GM23338 (cell line): ENCODE measurements at regions not wholly inside any gene's neighbourhood (a gene's known extent, or its start where the extent isn't known, plus 50 kb on each side); places are given as distances from the start of the nearest gene placed in this dataset.
A peak's percentile ranks its signal among the peaks of the same experiment; 100 is the strongest.

Source experiments
- ATAC-seq: fragments of 200-7000 bp; cut with Tn5 transposase; 3 replicates; pipeline ENCODE4 v1.9.1; 2020
- DNase-seq: peaks from one replicate; pipeline ENCODE4 v3.0.0-alpha.2; 2015; ENCODE audit warnings: low spot score
- H2AFZ ChIP-seq: fragments of 200-600 bp; sonication (generic); 2 replicates; pipeline ENCODE4 v1.8.0; 2016; ENCODE audit warnings: antibody characterized with exemption, mild to moderate bottlenecking, moderate library complexity
- H3F3A ChIP-seq: fragments of 200-600 bp; sonication (generic); replicated peaks from 2 replicates; pipeline ENCODE4 v1.8.0; 2017; ENCODE audit warnings: antibody characterized with exemption, mixed run types, low read depth
- H3K27ac ChIP-seq: fragments of 200-600 bp; sonication (generic); 2 replicates; pipeline ENCODE4 v1.6.1; 2016; ENCODE audit warnings: low read depth
- H3K27me3 ChIP-seq: fragments of 200-600 bp; sonication (generic); 2 replicates; pipeline ENCODE4 v1.8.0; 2016; ENCODE audit warnings: mild to moderate bottlenecking, mixed run types, moderate library complexity; ENCODE audit not compliant: insufficient read depth
- H3K36me3 ChIP-seq: fragments of 200-600 bp; sonication (generic); 2 replicates; pipeline ENCODE4 v1.8.0; 2016; ENCODE audit warnings: mild to moderate bottlenecking; ENCODE audit not compliant: insufficient read depth
- H3K4me1 ChIP-seq: fragments of 200-600 bp; sonication (generic); 2 replicates; pipeline ENCODE4 v1.8.0; 2016; ENCODE audit warnings: mild to moderate bottlenecking, moderate library complexity; ENCODE audit not compliant: insufficient read depth
- H3K4me2 ChIP-seq: fragments of 200-600 bp; sonication (generic); 2 replicates; pipeline ENCODE4 v1.7.1; 2017; ENCODE audit warnings: mixed run types
- H3K4me3 ChIP-seq: fragments of 200-600 bp; sonication (generic); 2 replicates; pipeline ENCODE4 v1.6.1; 2016; ENCODE audit warnings: mixed run types
- H3K79me2 ChIP-seq: fragments of 200-600 bp; sonication (generic); replicated peaks from 2 replicates; pipeline ENCODE4 v1.8.0; 2017; ENCODE audit warnings: mild to moderate bottlenecking; ENCODE audit not compliant: insufficient read depth
- H3K9me2 ChIP-seq: fragments of 200-600 bp; sonication (generic); 2 replicates; pipeline ENCODE4 v1.8.0; 2017; ENCODE audit not compliant: insufficient read depth
- H4K20me1 ChIP-seq: fragments of 200-600 bp; sonication (generic); replicated peaks from 2 replicates; pipeline ENCODE4 v1.8.0; 2017; ENCODE audit warnings: mild to moderate bottlenecking; ENCODE audit not compliant: insufficient read depth
- H3K27ac Mint-ChIP-seq: 2 replicates; pipeline ENCODE4 v1.8.0; 2020; ENCODE audit warnings: inconsistent platforms, mild to moderate bottlenecking, moderate library complexity, mixed read lengths
- H3K27me3 Mint-ChIP-seq: 3 replicates; pipeline ENCODE4 v1.8.0; 2022; ENCODE audit warnings: low read depth, mild to moderate bottlenecking, moderate library complexity, mixed read lengths, inconsistent platforms; ENCODE audit not compliant: insufficient read depth, poor library complexity
- H3K36me3 Mint-ChIP-seq: 3 replicates; pipeline ENCODE4 v1.8.0; 2021; ENCODE audit warnings: low read depth, mild to moderate bottlenecking, inconsistent platforms, moderate library complexity, mixed read lengths
- H3K4me1 Mint-ChIP-seq: 3 replicates; pipeline ENCODE4 v1.8.0; 2020; ENCODE audit warnings: mild to moderate bottlenecking, inconsistent platforms, mixed read lengths
- H3K4me3 Mint-ChIP-seq: 3 replicates; pipeline ENCODE4 v1.8.0; 2021; ENCODE audit warnings: moderate library complexity, mild to moderate bottlenecking, inconsistent platforms, mixed read lengths
- H3K9me3 Mint-ChIP-seq: 3 replicates; pipeline ENCODE4 v1.8.0; 2020; ENCODE audit warnings: moderate library complexity, mild to moderate bottlenecking, inconsistent platforms, mixed read lengths
- CTCF ChIP-seq, 2 experiments: fragments of 200-600 bp in 1 of 2; sonication (generic) in 1 of 2; conservative IDR thresholded peaks; 2 replicates each; pipeline versions ENCODE4 v1.5.1 to v1.6.1; 2016 to 2017; ENCODE audit warnings: antibody characterized with exemption in 2 of 2, low read depth in 2 of 2, mild to moderate bottlenecking in 2 of 2, moderate library complexity in 1 of 2
- ETS1 ChIP-seq: IDR thresholded peaks from 2 replicates; pipeline ENCODE4 v1.6.1; 2016; ENCODE audit warnings: antibody characterized with exemption
- EZH2phosphoT487 ChIP-seq: fragments of 200-600 bp; sonication (generic); IDR thresholded peaks from one replicate; pipeline ENCODE4 v1.8.1; 2018; ENCODE audit warnings: antibody characterized with exemption; ENCODE audit not compliant: unreplicated experiment
- REST ChIP-seq: IDR thresholded peaks from one replicate; pipeline ENCODE4 v1.6.1; 2018; ENCODE audit warnings: antibody characterized with exemption; ENCODE audit not compliant: unreplicated experiment
- ZNF331 ChIP-seq: fragments of 250-450 bp; sonication (Bioruptor Pico); IDR thresholded peaks from 2 replicates; pipeline ENCODE4 v1.5.0; 2020; ENCODE audit warnings: low read depth, mild to moderate bottlenecking, moderate library complexity
- ZNF462 ChIP-seq: fragments of 250-450 bp; sonication (Bioruptor Pico); IDR thresholded peaks from 2 replicates; pipeline ENCODE4 v1.5.0; 2020; ENCODE audit warnings: mild to moderate bottlenecking, moderate library complexity

- 0 out of 2 replicates have a peak, but pooled peaks cover 2% of the 10 kb centered on the region for H3K9me2 ChIP-seq
- H3K36me3 Mint-ChIP-seq: peaks cover 8% of the 10 kb centered on the region; the same call in 2 of the 3 replicates
- H3K27me3 Mint-ChIP-seq: peaks cover 5% of the 10 kb centered on the region
- H3K79me2 ChIP-seq: no peaks in the 10 kb centered on the region
- H3K27ac ChIP-seq: no peak overlapping the region
- no peaks in the 10 kb centered on the region for H3F3A ChIP-seq
- peaks cover 23% of the 10 kb centered on the region for H3K9me3 Mint-ChIP-seq
- no peaks in the 10 kb centered on the region for H3K4me1 ChIP-seq
- H3K4me2 ChIP-seq: no peak overlapping the region
- peaks cover 5% of the 10 kb centered on the region; the same call in 2 of the 3 replicates for H3K4me1 Mint-ChIP-seq
- no peaks in the 10 kb centered on the region for H4K20me1 ChIP-seq
- H3K4me3 Mint-ChIP-seq: no peak overlapping the region
- H3K4me3 ChIP-seq: no peak overlapping the region
- ATAC-seq (no peak), DNase-seq (no peak)
- no peaks in the 10 kb centered on the region for H3K36me3 ChIP-seq
- no peak overlapping the region for H2AFZ ChIP-seq
- H3K27ac Mint-ChIP-seq: no peak overlapping the region
- no peak for TF ChIP-seq ZNF462 (CRISPR knock-in tag)
- TF ChIP-seq ZNF331 (CRISPR knock-in tag): no peak
- H3K27me3 ChIP-seq: no peaks in the 10 kb centered on the region
These were observed 584.3 kb upstream of the TUSC1 start for GRCh38 chr9:26262421-26263107.

GRCh38 chr9:26261503-26262330, 583.5 kb upstream of the TUSC1 start:
- H4K20me1 ChIP-seq: no peaks in the 10 kb centered on the region
- no peaks in the 10 kb centered on the region for H3K27me3 ChIP-seq
- H3K9me3 Mint-ChIP-seq: peaks cover 23% of the 10 kb centered on the region
- peak; percentile 34 for DNase-seq
- H3K36me3 ChIP-seq: no peaks in the 10 kb centered on the region
- 0 out of 2 replicates have a peak, but pooled peaks cover 2% of the 10 kb centered on the region for H3K9me2 ChIP-seq
- H3K27me3 Mint-ChIP-seq: peaks cover 5% of the 10 kb centered on the region
- no peaks in the 10 kb centered on the region for H3F3A ChIP-seq
- peaks cover 5% of the 10 kb centered on the region; the same call in 2 of the 3 replicates for H3K4me1 Mint-ChIP-seq
- H3K79me2 ChIP-seq: no peaks in the 10 kb centered on the region
- peak; percentile 61 for ATAC-seq
- H3K36me3 Mint-ChIP-seq: peaks cover 8% of the 10 kb centered on the region; the same call in 2 of the 3 replicates
- no peak overlapping the region for H3K27ac ChIP-seq
- no peak overlapping the region for H2AFZ ChIP-seq
- no peak overlapping the region for H3K4me3 ChIP-seq
- H3K4me1 ChIP-seq: no peaks in the 10 kb centered on the region
- no peak overlapping the region for H3K4me3 Mint-ChIP-seq
- no peak overlapping the region for H3K4me2 ChIP-seq
- H3K27ac Mint-ChIP-seq: no peak overlapping the region
- no peak for TF ChIP-seq ETS1
- TF ChIP-seq EZH2phosphoT487: no peak
- TF ChIP-seq REST: no peak
- TF ChIP-seq CTCF (conservative IDR thresholded peaks at IDR 0.05; ENCODE audit: low read depth in 2 of 2): no peak
